ENCODE measurements at regions not wholly inside any gene's neighbourhood (a gene's known extent, or its start where the extent isn't known, plus 50 kb on each side); places are given as distances from the start of the nearest gene placed in this dataset.

- Mint-ChIP-seq H3K36me3 (no peaks in the 10 kb centered on the region), H3K4me1 (no peaks in the 10 kb centered on the region), H3K9me3 (peaks cover 4 to 10% (median 5%) of the 10 kb centered on the region in 3 donors), H3K27ac (no peak overlapping the region), H3K27me3 (peaks cover 12 to 31% of the 10 kb centered on the region in 2 donors), H3K4me3 (no peak overlapping the region)
- no CpG with 5 or more reads among the region's 2 CpGs for WGBS (ENCODE audit: insufficient coverage)
- Histone ChIP-seq H3K4me1 (ENCODE audit: control insufficient read depth in 1 of 2, extremely low read depth in 1 of 2, insufficient read depth in 2 of 2, low read length in 2 of 2) (no peaks in the 10 kb centered on the region), H3K36me3 (ENCODE audit: control insufficient read depth in 2 of 2, extremely low read depth in 1 of 2, insufficient read depth in 1 of 2, low read length in 1 of 2) (no peaks in the 10 kb centered on the region), H3K4me3 (ENCODE audit: control insufficient read depth in 1 of 2, extremely low read depth in 1 of 2, low read length in 1 of 2) (no peak overlapping the region), H3K27me3 (replicated peaks in 1 of 2; ENCODE audit: control insufficient read depth in 2 of 2, extremely low read depth in 1 of 2, insufficient read depth in 2 of 2, low read length in 1 of 2) (peaks cover 0 to 4% of the 10 kb centered on the region in 2 experiments), H3K27ac (ENCODE audit: low read length) (no peak overlapping the region), H3K9me3 (no peaks in the 10 kb centered on the region)
- CTCF ChIA-PET = no interaction called here
- POLR2A ChIA-PET = no interaction called here
- no peak for DNase-seq
- no peak for ATAC-seq (replicated peaks in 1 of 4)
Measured at GRCh38 chr4:147076179-147076578, 130.5 kb upstream of the TTC29 start.

- Mint-ChIP-seq H3K27me3 (peaks cover 11 to 32% of the 10 kb centered on the region in 2 donors), H3K27ac (no peak overlapping the region), H3K36me3 (no peaks in the 10 kb centered on the region), H3K4me1 (no peaks in the 10 kb centered on the region), H3K4me3 (no peak overlapping the region), H3K9me3 (peaks cover 4 to 10% (median 5%) of the 10 kb centered on the region in 3 donors)
- ChIA-PET POLR2A (no interaction called here), CTCF (no interaction called here)
- DNase-seq = no peak
- no peaks in the 10 kb centered on the region for H3K36me3 ChIP-seq (ENCODE audit: control insufficient read depth in 2 of 2, extremely low read depth in 1 of 2, insufficient read depth in 1 of 2, low read length in 1 of 2)
- H3K9me3 ChIP-seq = no peaks in the 10 kb centered on the region
- ATAC-seq (replicated peaks in 1 of 4) = no peak
- no peaks in the 10 kb centered on the region for H3K4me1 ChIP-seq (ENCODE audit: control insufficient read depth in 1 of 2, extremely low read depth in 1 of 2, insufficient read depth in 2 of 2, low read length in 2 of 2)
- H3K4me3 ChIP-seq (ENCODE audit: control insufficient read depth in 1 of 2, extremely low read depth in 1 of 2, low read length in 1 of 2) = no peak overlapping the region
- H3K27me3 ChIP-seq (replicated peaks in 1 of 2; ENCODE audit: control insufficient read depth in 2 of 2, extremely low read depth in 1 of 2, insufficient read depth in 2 of 2, low read length in 1 of 2) = peaks cover 0 to 4% of the 10 kb centered on the region in 2 experiments
- H3K27ac ChIP-seq (ENCODE audit: low read length) = no peak overlapping the region
Measured at GRCh38 chr4:147076728-147077127, 131.1 kb upstream of the TTC29 start.

- ChIA-PET POLR2A (no interaction called here), CTCF (no interaction called here)
- peaks cover 0 to 1% (median 0%) of the 10 kb centered on the region in 3 donors for H3K9me3 Mint-ChIP-seq
- no peaks in the 10 kb centered on the region for H3K4me1 ChIP-seq (ENCODE audit: control insufficient read depth in 1 of 2, extremely low read depth in 1 of 2, insufficient read depth in 2 of 2, low read length in 2 of 2)
- no peaks in the 10 kb centered on the region for H3K36me3 ChIP-seq (ENCODE audit: control insufficient read depth in 2 of 2, extremely low read depth in 1 of 2, insufficient read depth in 1 of 2, low read length in 1 of 2)
- no peak overlapping the region for H3K4me3 Mint-ChIP-seq
- ATAC-seq (replicated peaks in 1 of 4) = no peak
- no peaks in the 10 kb centered on the region for H3K36me3 Mint-ChIP-seq
- no peak overlapping the region for H3K27ac ChIP-seq (ENCODE audit: low read length)
- H3K27me3 ChIP-seq (replicated peaks in 1 of 2; ENCODE audit: control insufficient read depth in 2 of 2, extremely low read depth in 1 of 2, insufficient read depth in 2 of 2, low read length in 1 of 2) = peaks cover 0 to 4% of the 10 kb centered on the region in 2 experiments
- H3K9me3 ChIP-seq = no peaks in the 10 kb centered on the region
- H3K4me1 Mint-ChIP-seq = no peaks in the 10 kb centered on the region
- no peak overlapping the region for H3K4me3 ChIP-seq (ENCODE audit: control insufficient read depth in 1 of 2, extremely low read depth in 1 of 2, low read length in 1 of 2)
- no peak overlapping the region for H3K27ac Mint-ChIP-seq
- DNase-seq = no peak
- peaks cover 11 to 26% of the 10 kb centered on the region in 2 donors for H3K27me3 Mint-ChIP-seq
Measured at GRCh38 chr4:147078362-147078761, 132.7 kb upstream of the TTC29 start.

GRCh38 chr4:147078875-147079658 is 133.4 kb upstream of the TTC29 start:
- no peak for DNase-seq
- Histone ChIP-seq H3K27me3 (replicated peaks in 1 of 2; ENCODE audit: control insufficient read depth in 2 of 2, extremely low read depth in 1 of 2, insufficient read depth in 2 of 2, low read length in 1 of 2) (peaks cover 0 to 4% of the 10 kb centered on the region in 2 experiments), H3K36me3 (ENCODE audit: control insufficient read depth in 2 of 2, extremely low read depth in 1 of 2, insufficient read depth in 1 of 2, low read length in 1 of 2) (no peaks in the 10 kb centered on the region), H3K9me3 (no peaks in the 10 kb centered on the region), H3K27ac (ENCODE audit: low read length) (no peak overlapping the region), H3K4me1 (ENCODE audit: control insufficient read depth in 1 of 2, extremely low read depth in 1 of 2, insufficient read depth in 2 of 2, low read length in 2 of 2) (no peaks in the 10 kb centered on the region), H3K4me3 (ENCODE audit: control insufficient read depth in 1 of 2, extremely low read depth in 1 of 2, low read length in 1 of 2) (no peak overlapping the region)
- no peak for ATAC-seq (replicated peaks in 1 of 4)
- 75% methylated on average over 17 of the region's 17 CpGs for whole genome bisulfite sequencing (ENCODE audit: insufficient coverage)
- no peaks in the 10 kb centered on the region for H3K9me3 Mint-ChIP-seq
- ChIA-PET CTCF (no interaction called here), POLR2A (no interaction called here)
- no peak overlapping the region for H3K27ac Mint-ChIP-seq
- H3K4me1 Mint-ChIP-seq = no peaks in the 10 kb centered on the region
- H3K4me3 Mint-ChIP-seq = no peak overlapping the region
- H3K27me3 Mint-ChIP-seq = peaks cover 11 to 25% of the 10 kb centered on the region in 2 donors
- H3K36me3 Mint-ChIP-seq = no peaks in the 10 kb centered on the region

- DNase-seq = no peak
- no peaks in the 10 kb centered on the region for H3K36me3 ChIP-seq (ENCODE audit: control insufficient read depth in 2 of 2, extremely low read depth in 1 of 2, insufficient read depth in 1 of 2, low read length in 1 of 2)
- H3K4me3 Mint-ChIP-seq = no peak overlapping the region
- no CpG with 5 or more reads among the region's 1 CpG for WGBS (ENCODE audit: insufficient coverage)
- H3K9me3 ChIP-seq = no peaks in the 10 kb centered on the region
- H3K27ac ChIP-seq (ENCODE audit: low read length) = no peak overlapping the region
- H3K27me3 Mint-ChIP-seq = peaks cover 18 to 29% of the 10 kb centered on the region in 2 donors
- H3K27me3 ChIP-seq (replicated peaks in 1 of 2; ENCODE audit: control insufficient read depth in 2 of 2, extremely low read depth in 1 of 2, insufficient read depth in 2 of 2, low read length in 1 of 2) = no peaks in the 10 kb centered on the region
- H3K27ac Mint-ChIP-seq = no peak overlapping the region
- no peak overlapping the region for H3K4me3 ChIP-seq (ENCODE audit: control insufficient read depth in 1 of 2, extremely low read depth in 1 of 2, low read length in 1 of 2)
- H3K4me1 Mint-ChIP-seq = no peaks in the 10 kb centered on the region
- ATAC-seq (replicated peaks in 1 of 4) = no peak
- H3K9me3 Mint-ChIP-seq = no peaks in the 10 kb centered on the region
- CTCF ChIA-PET = no interaction called here
- no peaks in the 10 kb centered on the region for H3K4me1 ChIP-seq (ENCODE audit: control insufficient read depth in 1 of 2, extremely low read depth in 1 of 2, insufficient read depth in 2 of 2, low read length in 2 of 2)
- no peaks in the 10 kb centered on the region for H3K36me3 Mint-ChIP-seq
- POLR2A ChIA-PET = no interaction called here
Measured at GRCh38 chr4:147084861-147085260, 139.2 kb upstream of the TTC29 start.

GRCh38 chr4:147085781-147086180 is 140.1 kb upstream of the TTC29 start:
- DNase-seq = no peak
- no peaks in the 10 kb centered on the region for H3K36me3 Mint-ChIP-seq
- no peak overlapping the region for H3K27ac Mint-ChIP-seq
- H3K36me3 ChIP-seq (ENCODE audit: control insufficient read depth in 2 of 2, extremely low read depth in 1 of 2, insufficient read depth in 1 of 2, low read length in 1 of 2) = no peaks in the 10 kb centered on the region
- ATAC-seq (replicated peaks in 1 of 4) = no peak
- peaks cover 21 to 31% of the 10 kb centered on the region in 2 donors for H3K27me3 Mint-ChIP-seq
- POLR2A ChIA-PET = no interaction called here
- H3K9me3 Mint-ChIP-seq = no peaks in the 10 kb centered on the region
- no peaks in the 10 kb centered on the region for H3K4me1 ChIP-seq (ENCODE audit: control insufficient read depth in 1 of 2, extremely low read depth in 1 of 2, insufficient read depth in 2 of 2, low read length in 2 of 2)
- no peak overlapping the region for H3K4me3 ChIP-seq (ENCODE audit: control insufficient read depth in 1 of 2, extremely low read depth in 1 of 2, low read length in 1 of 2)
- H3K4me3 Mint-ChIP-seq = no peak overlapping the region
- CTCF ChIA-PET = no interaction called here
- WGBS (ENCODE audit: insufficient coverage) = no CpG with 5 or more reads among the region's 2 CpGs
- no peaks in the 10 kb centered on the region for H3K4me1 Mint-ChIP-seq
- H3K27me3 ChIP-seq (replicated peaks in 1 of 2; ENCODE audit: control insufficient read depth in 2 of 2, extremely low read depth in 1 of 2, insufficient read depth in 2 of 2, low read length in 1 of 2) = no peaks in the 10 kb centered on the region
- H3K27ac ChIP-seq (ENCODE audit: low read length) = no peak overlapping the region
- no peaks in the 10 kb centered on the region for H3K9me3 ChIP-seq

GRCh38 chr4:147088146-147088545 is 142.5 kb upstream of the TTC29 start:
- no peaks in the 10 kb centered on the region for H3K36me3 Mint-ChIP-seq
- ChIA-PET POLR2A (no interaction called here), CTCF (interaction anchor here in 1 of 2 donors (0.6 to 0.7 kb wide), 2 partner anchors 166 to 976 kb away, joined by 3 read pairs; no protein-coding TSS in a partner anchor)
- Histone ChIP-seq H3K27ac (ENCODE audit: low read length) (no peak overlapping the region), H3K4me1 (ENCODE audit: control insufficient read depth in 1 of 2, extremely low read depth in 1 of 2, insufficient read depth in 2 of 2, low read length in 2 of 2) (no peaks in the 10 kb centered on the region), H3K36me3 (ENCODE audit: control insufficient read depth in 2 of 2, extremely low read depth in 1 of 2, insufficient read depth in 1 of 2, low read length in 1 of 2) (no peaks in the 10 kb centered on the region), H3K9me3 (no peaks in the 10 kb centered on the region), H3K27me3 (replicated peaks in 1 of 2; ENCODE audit: control insufficient read depth in 2 of 2, extremely low read depth in 1 of 2, insufficient read depth in 2 of 2, low read length in 1 of 2) (no peaks in the 10 kb centered on the region), H3K4me3 (ENCODE audit: control insufficient read depth in 1 of 2, extremely low read depth in 1 of 2, low read length in 1 of 2) (no peak overlapping the region)
- no peaks in the 10 kb centered on the region for H3K9me3 Mint-ChIP-seq
- ATAC-seq (replicated peaks in 1 of 4) = no peak
- H3K4me1 Mint-ChIP-seq = no peaks in the 10 kb centered on the region
- 96% methylated on average over 3 of the region's 4 CpGs for WGBS (ENCODE audit: insufficient coverage)
- no peak for DNase-seq
- no peak overlapping the region for H3K4me3 Mint-ChIP-seq
- peaks cover 21 to 27% of the 10 kb centered on the region in 2 donors for H3K27me3 Mint-ChIP-seq
- H3K27ac Mint-ChIP-seq = no peak overlapping the region
